Naive thymus-derived CD4-positive, alpha-beta T cell (primary cell): ENCODE measurements at regions not wholly inside any gene's neighbourhood (a gene's known extent, or its start where the extent isn't known, plus 50 kb on each side); places are given as distances from the start of the nearest gene placed in this dataset.

Experiments used
- ATAC-seq: fragments of 150-1000 bp; cut with Tn5 transposase; 2 replicates; pipeline ENCODE4 v1.10.0; 2021; ENCODE audit warnings: mild to moderate bottlenecking, moderate library complexity
- CTCF ChIA-PET: fragments of 350-600 bp; sonication (Branson Sonifier 250); formaldehyde crosslinking; loops from one replicate; lab custom pipeline; 2021; ENCODE audit warnings: antibody characterized with exemption; lab: Charles Lee
- POLR2A ChIA-PET: fragments of 350-600 bp; sonication (Branson Sonifier 250); formaldehyde crosslinking; loops from one replicate; lab custom pipeline; 2021; ENCODE audit warnings: antibody characterized with exemption, inconsistent platforms; lab: Charles Lee
- DNase-seq, 9 donors: peaks; one replicate each; pipeline versions ENCODE4 v3.0.0 to v3.0.0-alpha.2; 2020 to 2022; ENCODE audit warnings: mixed read lengths in 1 of 9
- H3K27ac ChIP-seq: one replicate; pipeline ENCODE4 v1.7.0; 2013; ENCODE audit warnings: mild to moderate bottlenecking, low read depth, low read length, moderate library complexity
- H3K27me3 ChIP-seq, 2 donors: one replicate each; pipeline ENCODE4 v1.7.0; 2013; ENCODE audit warnings: low read length in 2 of 2, mild to moderate bottlenecking in 2 of 2, moderate library complexity in 2 of 2; ENCODE audit not compliant: control insufficient read depth in 2 of 2, insufficient read depth in 2 of 2
- H3K36me3 ChIP-seq, 3 experiments: 1 replicate in 2 of 3; 2 replicates in 1 of 3; pipeline ENCODE4 v1.7.0; 2013; ENCODE audit warnings: low read length in 3 of 3, mild to moderate bottlenecking in 3 of 3, moderate library complexity in 1 of 3; ENCODE audit not compliant: insufficient read depth in 3 of 3, control insufficient read depth in 2 of 3
- H3K4me1 ChIP-seq, 2 donors: one replicate each; pipeline ENCODE4 v1.7.0; 2013; ENCODE audit warnings: low read length in 2 of 2, mild to moderate bottlenecking in 2 of 2, moderate library complexity in 1 of 2; ENCODE audit not compliant: control insufficient read depth in 2 of 2, insufficient read depth in 2 of 2
- H3K4me3 ChIP-seq: 2 replicates; pipeline ENCODE4 v1.7.0; 2013; ENCODE audit warnings: mild to moderate bottlenecking, low read length
- H3K9me3 ChIP-seq, 3 experiments: 1 replicate in 2 of 3; 2 replicates in 1 of 3; pipeline ENCODE4 v1.7.0; 2013; ENCODE audit warnings: low read length in 3 of 3; ENCODE audit not compliant: control insufficient read depth in 2 of 3
- H3K27ac Mint-ChIP-seq, 9 donors: one replicate each; pipeline ENCODE4 v1.8.0; 2020 to 2022; ENCODE audit warnings: mixed read lengths in 9 of 9, mild to moderate bottlenecking in 8 of 9, moderate library complexity in 5 of 9, inconsistent platforms in 2 of 9
- H3K27me3 Mint-ChIP-seq, 5 donors: one replicate each; pipeline ENCODE4 v1.8.0; 2021 to 2022; ENCODE audit warnings: mixed read lengths in 5 of 5, mild to moderate bottlenecking in 1 of 5
- H3K36me3 Mint-ChIP-seq, 5 donors: one replicate each; pipeline ENCODE4 v1.8.0; 2020 to 2022; ENCODE audit warnings: mixed read lengths in 5 of 5, mild to moderate bottlenecking in 3 of 5, inconsistent platforms in 1 of 5
- H3K4me1 Mint-ChIP-seq, 7 donors: one replicate each; pipeline ENCODE4 v1.8.0; 2020 to 2022; ENCODE audit warnings: mixed read lengths in 7 of 7, mild to moderate bottlenecking in 3 of 7, inconsistent platforms in 1 of 7
- H3K4me3 Mint-ChIP-seq, 10 donors: one replicate each; pipeline ENCODE4 v1.8.0; 2020 to 2022; ENCODE audit warnings: mild to moderate bottlenecking in 10 of 10, mixed read lengths in 10 of 10, moderate library complexity in 6 of 10, inconsistent platforms in 2 of 10
- H3K9me3 Mint-ChIP-seq, 11 donors: one replicate each; pipeline ENCODE4 v1.8.0; 2020 to 2022; ENCODE audit warnings: mixed read lengths in 11 of 11, mild to moderate bottlenecking in 4 of 11, inconsistent platforms in 1 of 11, moderate library complexity in 1 of 11
- intact Hi-C, 2 donors: fragments of 100-400 bp; cut with micrococcal nuclease; formaldehyde crosslinking; loops; one replicate each; pipeline ENCODE4 v1.15.1; 2023

- peaks cover 0 to 2% (median 0%) of the 10 kb centered on the region in 7 donors for H3K4me1 Mint-ChIP-seq
- no peak for DNase-seq
- no peaks in the 10 kb centered on the region for H3K4me1 ChIP-seq
- H3K9me3 ChIP-seq = no peaks in the 10 kb centered on the region
- H3K9me3 Mint-ChIP-seq = peaks cover 0 to 6% (median 2%) of the 10 kb centered on the region in 11 donors
- peaks cover 0 to 3% (median 0%) of the 10 kb centered on the region in 5 donors for H3K36me3 Mint-ChIP-seq
- peaks cover 0 to 46% (median 6%) of the 10 kb centered on the region in 5 donors for H3K27me3 Mint-ChIP-seq
- no peak for ATAC-seq
- no peak overlapping the region for H3K27ac ChIP-seq
- no peak overlapping the region for H3K4me3 ChIP-seq
- H3K27ac Mint-ChIP-seq = peak overlapping the region in 1 of 9 donors; percentile 23
- H3K4me3 Mint-ChIP-seq = no peak overlapping the region
- ChIA-PET CTCF (no interaction called here), POLR2A (no interaction called here)
- intact Hi-C loops = no loop called here
- no peaks in the 10 kb centered on the region for H3K27me3 ChIP-seq
- H3K36me3 ChIP-seq = no peaks in the 10 kb centered on the region
Measured at GRCh38 chr9:134980991-134981390, 63.3 kb upstream of the FCN1 start.

GRCh38 chr9:134981829-134982228 lies 64.1 kb upstream of the FCN1 start:
- H3K27me3 ChIP-seq = no peaks in the 10 kb centered on the region
- intact Hi-C loops = no loop called here
- ChIA-PET POLR2A (no interaction called here), CTCF (no interaction called here)
- DNase-seq = no peak
- ATAC-seq = no peak
- no peak overlapping the region for H3K27ac ChIP-seq
- Mint-ChIP-seq H3K36me3 (peaks cover 0 to 3% (median 0%) of the 10 kb centered on the region in 5 donors), H3K27ac (no peak overlapping the region), H3K27me3 (peaks cover 0 to 46% (median 6%) of the 10 kb centered on the region in 5 donors), H3K9me3 (peaks cover 0 to 10% (median 5%) of the 10 kb centered on the region in 11 donors), H3K4me1 (peaks cover 0 to 2% (median 0%) of the 10 kb centered on the region in 7 donors), H3K4me3 (no peak overlapping the region)
- no peak overlapping the region for H3K4me3 ChIP-seq
- H3K4me1 ChIP-seq = no peaks in the 10 kb centered on the region
- H3K36me3 ChIP-seq = no peaks in the 10 kb centered on the region
- H3K9me3 ChIP-seq = no peaks in the 10 kb centered on the region

GRCh38 chr9:134982311-134982710 lies 64.6 kb upstream of the FCN1 start:
- H3K4me3 ChIP-seq = no peak overlapping the region
- ChIA-PET CTCF (no interaction called here), POLR2A (no interaction called here)
- no peak overlapping the region for H3K27ac Mint-ChIP-seq
- DNase-seq (no peak), ATAC-seq (no peak)
- no peaks in the 10 kb centered on the region for H3K36me3 ChIP-seq
- H3K4me1 ChIP-seq = no peaks in the 10 kb centered on the region
- H3K4me3 Mint-ChIP-seq = no peak overlapping the region
- H3K36me3 Mint-ChIP-seq = peaks cover 0 to 4% (median 3%) of the 10 kb centered on the region in 5 donors
- no peak overlapping the region for H3K27ac ChIP-seq
- peaks cover 0 to 2% (median 0%) of the 10 kb centered on the region in 7 donors for H3K4me1 Mint-ChIP-seq
- peaks cover 3 to 15% (median 8%) of the 10 kb centered on the region in 11 donors for H3K9me3 Mint-ChIP-seq
- H3K9me3 ChIP-seq = no peaks in the 10 kb centered on the region
- intact Hi-C loops = no loop called here
- H3K27me3 Mint-ChIP-seq = peaks cover 0 to 46% (median 6%) of the 10 kb centered on the region in 5 donors
- H3K27me3 ChIP-seq = no peaks in the 10 kb centered on the region

- Mint-ChIP-seq H3K4me1 (peaks cover 0 to 2% (median 0%) of the 10 kb centered on the region in 7 donors), H3K36me3 (peaks cover 0 to 4% (median 3%) of the 10 kb centered on the region in 5 donors), H3K27me3 (peaks cover 0 to 40% (median 6%) of the 10 kb centered on the region in 5 donors), H3K4me3 (no peak overlapping the region), H3K27ac (no peak overlapping the region), H3K9me3 (peaks cover 4 to 16% (median 11%) of the 10 kb centered on the region in 11 donors)
- H3K27ac ChIP-seq = no peak overlapping the region
- H3K4me3 ChIP-seq = no peak overlapping the region
- no peaks in the 10 kb centered on the region for H3K4me1 ChIP-seq
- POLR2A ChIA-PET = no interaction called here
- ATAC-seq (no peak), DNase-seq (no peak)
- H3K27me3 ChIP-seq = no peaks in the 10 kb centered on the region
- intact Hi-C loops = no loop called here
- no peaks in the 10 kb centered on the region for H3K36me3 ChIP-seq
- no peaks in the 10 kb centered on the region for H3K9me3 ChIP-seq
- CTCF ChIA-PET = no interaction called here
Measured at GRCh38 chr9:134983074-134983473, 65.4 kb upstream of the FCN1 start.

- intact Hi-C loops = no loop called here
- ChIA-PET POLR2A (no interaction called here), CTCF (no interaction called here)
- Mint-ChIP-seq H3K4me3 (no peak overlapping the region), H3K27ac (no peak overlapping the region), H3K4me1 (peaks cover 0 to 2% (median 0%) of the 10 kb centered on the region in 7 donors), H3K27me3 (peaks cover 0 to 35% (median 6%) of the 10 kb centered on the region in 5 donors), H3K36me3 (peaks cover 0 to 4% (median 3%) of the 10 kb centered on the region in 5 donors), H3K9me3 (peaks cover 4 to 16% (median 12%) of the 10 kb centered on the region in 11 donors)
- H3K9me3 ChIP-seq = no peaks in the 10 kb centered on the region
- no peak for DNase-seq
- no peak overlapping the region for H3K4me3 ChIP-seq
- no peak for ATAC-seq
- no peaks in the 10 kb centered on the region for H3K36me3 ChIP-seq
- H3K27ac ChIP-seq = no peak overlapping the region
- H3K27me3 ChIP-seq = no peaks in the 10 kb centered on the region
- H3K4me1 ChIP-seq = no peaks in the 10 kb centered on the region
Measured at GRCh38 chr9:134983506-134984371, 66.0 kb upstream of the FCN1 start.

GRCh38 chr9:134984372-134985265 lies 66.9 kb upstream of the FCN1 start:
- Histone ChIP-seq H3K9me3 (no peaks in the 10 kb centered on the region), H3K36me3 (no peaks in the 10 kb centered on the region), H3K4me3 (no peak overlapping the region), H3K27ac (no peak overlapping the region), H3K4me1 (no peaks in the 10 kb centered on the region), H3K27me3 (no peaks in the 10 kb centered on the region)
- H3K9me3 Mint-ChIP-seq = peaks cover 4 to 16% (median 12%) of the 10 kb centered on the region in 11 donors
- DNase-seq (no peak), ATAC-seq (no peak)
- H3K4me1 Mint-ChIP-seq = peaks cover 0 to 2% (median 0%) of the 10 kb centered on the region in 7 donors
- intact Hi-C loops = no loop called here
- POLR2A ChIA-PET = no interaction called here
- CTCF ChIA-PET = no interaction called here
- H3K27me3 Mint-ChIP-seq = peaks cover 0 to 35% (median 6%) of the 10 kb centered on the region in 5 donors
- no peak overlapping the region for H3K27ac Mint-ChIP-seq
- peaks cover 0 to 4% (median 3%) of the 10 kb centered on the region in 5 donors for H3K36me3 Mint-ChIP-seq
- H3K4me3 Mint-ChIP-seq = no peak overlapping the region
